ENCODE measurements at regions not wholly inside any gene's neighbourhood (a gene's known extent, or its start where the extent isn't known, plus 50 kb on each side); places are given as distances from the start of the nearest gene placed in this dataset.
"Not testable (repeated sequence)": the region's sequence is repeated elsewhere in the genome, so short reads cannot be mapped to it uniquely, and the experiment has no call there.

DNA sequence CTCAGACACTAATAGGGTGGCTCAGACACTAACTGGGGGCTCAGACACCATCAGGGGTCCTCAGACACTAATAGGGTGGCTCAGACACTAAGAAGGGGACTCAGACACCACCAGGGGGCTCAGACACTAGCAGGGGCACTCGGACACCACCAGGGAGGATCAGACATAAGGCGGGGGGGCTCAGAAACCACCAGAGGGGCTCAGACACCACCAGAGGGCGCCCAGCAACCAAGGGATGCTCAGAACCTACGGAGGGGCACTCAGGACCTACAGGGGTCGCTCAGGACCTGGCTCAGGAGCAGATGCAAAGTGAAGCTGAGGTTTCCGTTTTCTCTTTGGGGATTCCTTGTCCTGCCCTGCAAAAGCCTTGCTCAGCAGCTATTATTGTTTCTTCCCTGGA lies 448.5 kb downstream of the TMEM121 start:
- peak; percentile 35 for DNase-seq (ENCODE audit: low spot score)
- in situ Hi-C loops (cut with MboI; ENCODE audit: low pct_unique_long_range_greater_than_20kb, low sequenced_read_pairs, unreplicated experiment), result no loop called here
- TF ChIP-seq, protein P1, sequence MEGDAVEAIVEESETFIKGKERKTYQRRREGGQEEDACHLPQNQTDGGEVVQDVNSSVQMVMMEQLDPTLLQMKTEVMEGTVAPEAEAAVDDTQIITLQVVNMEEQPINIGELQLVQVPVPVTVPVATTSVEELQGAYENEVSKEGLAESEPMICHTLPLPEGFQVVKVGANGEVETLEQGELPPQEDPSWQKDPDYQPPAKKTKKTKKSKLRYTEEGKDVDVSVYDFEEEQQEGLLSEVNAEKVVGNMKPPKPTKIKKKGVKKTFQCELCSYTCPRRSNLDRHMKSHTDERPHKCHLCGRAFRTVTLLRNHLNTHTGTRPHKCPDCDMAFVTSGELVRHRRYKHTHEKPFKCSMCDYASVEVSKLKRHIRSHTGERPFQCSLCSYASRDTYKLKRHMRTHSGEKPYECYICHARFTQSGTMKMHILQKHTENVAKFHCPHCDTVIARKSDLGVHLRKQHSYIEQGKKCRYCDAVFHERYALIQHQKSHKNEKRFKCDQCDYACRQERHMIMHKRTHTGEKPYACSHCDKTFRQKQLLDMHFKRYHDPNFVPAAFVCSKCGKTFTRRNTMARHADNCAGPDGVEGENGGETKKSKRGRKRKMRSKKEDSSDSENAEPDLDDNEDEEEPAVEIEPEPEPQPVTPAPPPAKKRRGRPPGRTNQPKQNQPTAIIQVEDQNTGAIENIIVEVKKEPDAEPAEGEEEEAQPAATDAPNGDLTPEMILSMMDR (IDR thresholded peaks at IDR 0.05; ENCODE audit: extremely low read depth, insufficient read depth, missing control alignments), result peak; percentile 62

GRCh38 chr14:105978618-105979295 lies 452.4 kb downstream of the TMEM121 start:
- TF ChIP-seq, protein P1 (IDR thresholded peaks at IDR 0.05; ENCODE audit: extremely low read depth, insufficient read depth, missing control alignments), result no peak
- in situ Hi-C loops (cut with MboI; ENCODE audit: low pct_unique_long_range_greater_than_20kb, low sequenced_read_pairs, unreplicated experiment), result no loop called here
- no peak for DNase-seq (ENCODE audit: low spot score)

GRCh38 chr14:105979446-105979845 lies 453.1 kb downstream of the TMEM121 start:
- DNase-seq (ENCODE audit: low spot score), result no peak

GRCh38 chr14:105980224-105980623 lies 453.8 kb downstream of the TMEM121 start:
- in situ Hi-C loops (cut with MboI; ENCODE audit: low pct_unique_long_range_greater_than_20kb, low sequenced_read_pairs, unreplicated experiment), result no loop called here
- TF ChIP-seq, protein P1 (IDR thresholded peaks at IDR 0.05; ENCODE audit: extremely low read depth, insufficient read depth, missing control alignments), result no peak
- DNase-seq (ENCODE audit: low spot score), result no peak

More at GRCh38 chr14:105979446-105979845, 453.1 kb downstream of the TMEM121 start:
- TF ChIP-seq, protein P1 (IDR thresholded peaks at IDR 0.05; ENCODE audit: extremely low read depth, insufficient read depth, missing control alignments), result no peak
- in situ Hi-C loops (cut with MboI; ENCODE audit: low pct_unique_long_range_greater_than_20kb, low sequenced_read_pairs, unreplicated experiment), result no loop called here

DNA sequence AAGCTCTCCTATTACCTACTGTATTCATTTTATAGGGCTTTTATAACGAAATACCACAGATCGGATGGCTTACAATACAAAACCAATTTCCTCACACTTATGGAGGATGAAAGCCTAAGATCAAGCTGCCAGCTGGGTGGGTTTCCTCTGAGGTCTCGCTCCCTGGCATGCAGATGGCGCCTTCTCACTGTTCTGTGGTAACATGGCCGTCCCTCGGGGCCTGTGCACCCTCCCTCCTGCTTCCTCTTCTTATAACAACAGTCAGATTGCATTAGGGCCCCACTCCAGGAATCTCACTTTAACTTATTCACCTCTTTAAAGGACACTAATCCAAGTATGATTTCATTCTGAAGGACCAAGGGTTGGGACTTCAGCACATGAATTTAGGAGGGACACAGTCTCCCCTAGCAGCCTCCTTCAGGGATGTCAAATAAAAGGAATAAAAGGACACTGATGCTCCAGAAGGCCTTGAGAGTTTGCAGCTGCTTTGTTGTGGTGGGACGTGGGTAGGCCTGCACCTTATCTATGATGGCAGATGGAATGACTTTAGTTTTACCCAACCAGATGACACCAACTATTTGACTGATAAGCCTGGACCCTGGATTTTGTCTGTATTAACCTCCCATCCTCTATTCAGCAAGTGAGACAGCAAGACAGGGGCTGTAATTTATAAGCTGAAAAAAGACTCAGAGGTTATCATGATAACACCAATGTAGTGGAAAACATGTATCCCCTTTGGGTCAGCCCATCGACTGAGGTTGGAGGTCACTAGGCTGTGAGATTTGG lies 455.3 kb downstream of the TMEM121 start:
- DNase-seq (ENCODE audit: low spot score); in situ Hi-C loops (cut with MboI; ENCODE audit: low pct_unique_long_range_greater_than_20kb, low sequenced_read_pairs, unreplicated experiment): not testable (repeated sequence)

GRCh38 chr14:105982664-105983063 lies 456.3 kb downstream of the TMEM121 start:
- in situ Hi-C loops (cut with MboI; ENCODE audit: low pct_unique_long_range_greater_than_20kb, low sequenced_read_pairs, unreplicated experiment), result no loop called here
- no peak for DNase-seq (ENCODE audit: low spot score)
- TF ChIP-seq, protein P1 (IDR thresholded peaks at IDR 0.05; ENCODE audit: extremely low read depth, insufficient read depth, missing control alignments), result no peak

GRCh38 chr14:105986894-105987284 lies 460.5 kb downstream of the TMEM121 start:
- in situ Hi-C loops (cut with MboI; ENCODE audit: low pct_unique_long_range_greater_than_20kb, low sequenced_read_pairs, unreplicated experiment), result no loop called here
- TF ChIP-seq, protein P1 (IDR thresholded peaks at IDR 0.05; ENCODE audit: extremely low read depth, insufficient read depth, missing control alignments), result no peak
- DNase-seq (ENCODE audit: low spot score), result no peak
